CD14-positive monocyte (primary cell): ENCODE measurements at regions not wholly inside any gene's neighbourhood (a gene's known extent, or its start where the extent isn't known, plus 50 kb on each side); places are given as distances from the start of the nearest gene placed in this dataset.

ENCODE experiments used
- DNase-seq, 3 donors: peaks; one replicate each; pipeline ENCODE4 v3.0.0-alpha.2; 2011 to 2022
- H2AFZ ChIP-seq: 2 replicates; pipeline ENCODE4 v1.6.0; 2012; ENCODE audit warnings: mild to moderate bottlenecking, low read depth, low read length, inconsistent platforms; ENCODE audit not compliant: insufficient read depth, poor library complexity, severe bottlenecking
- H3K27ac ChIP-seq, 2 donors: 1 replicate in 1 of 2; 2 replicates in 1 of 2; pipeline ENCODE4 v1.5.1; 2012 to 2013; ENCODE audit warnings: low read length in 2 of 2, control low read depth in 1 of 2, inconsistent platforms in 1 of 2, low read depth in 1 of 2, mild to moderate bottlenecking in 1 of 2
- H3K27me3 ChIP-seq, 2 donors: one replicate each; pipeline versions ENCODE4 v1.6.0 to v1.6.1; 2011 to 2013; ENCODE audit warnings: low read length in 2 of 2; ENCODE audit not compliant: control insufficient read depth in 2 of 2, insufficient read depth in 2 of 2
- H3K36me3 ChIP-seq, 2 donors: replicated peaks in 1 of 2; 1 replicate in 1 of 2; 2 replicates in 1 of 2; pipeline versions ENCODE4 v1.5.1 to v1.6.1; 2012 to 2013; ENCODE audit warnings: low read length in 2 of 2, control low read depth in 1 of 2, inconsistent platforms in 1 of 2, mild to moderate bottlenecking in 1 of 2; ENCODE audit not compliant: insufficient read depth in 2 of 2, control insufficient read depth in 1 of 2
- H3K4me1 ChIP-seq, 2 donors: 1 replicate in 1 of 2; 2 replicates in 1 of 2; pipeline versions ENCODE4 v1.5.1 to v1.6.1; 2012 to 2013; ENCODE audit warnings: low read length in 2 of 2, control low read depth in 1 of 2, inconsistent platforms in 1 of 2, mild to moderate bottlenecking in 1 of 2, moderate library complexity in 1 of 2; ENCODE audit not compliant: insufficient read depth in 2 of 2, control insufficient read depth in 1 of 2
- H3K4me2 ChIP-seq: replicated peaks from 2 replicates; pipeline ENCODE3; 2012; ENCODE audit warnings: low read length, moderate library complexity, mild to moderate bottlenecking; ENCODE audit not compliant: poor library complexity, severe bottlenecking; ENCODE audit errors: extremely low read depth
- H3K4me3 ChIP-seq, 3 experiments: fragments of 200-600 bp in 1 of 3; sonication (generic) in 1 of 3; replicated peaks in 1 of 3; 1 replicate in 2 of 3; 2 replicates in 1 of 3; pipeline ENCODE4 v1.5.1; 2011 to 2013; ENCODE audit warnings: low read length in 3 of 3, mild to moderate bottlenecking in 3 of 3, control low read depth in 2 of 3, low read depth in 2 of 3, inconsistent platforms in 1 of 3, moderate library complexity in 1 of 3
- H3K79me2 ChIP-seq: 2 replicates; pipeline ENCODE4 v1.6.0; 2012; ENCODE audit warnings: mild to moderate bottlenecking, control low read depth, inconsistent platforms, low read length, moderate library complexity; ENCODE audit not compliant: insufficient read depth
- H3K9ac ChIP-seq: 2 replicates; pipeline ENCODE4 v1.6.0; 2017; ENCODE audit warnings: low read length, mild to moderate bottlenecking; ENCODE audit not compliant: insufficient read depth, poor library complexity, severe bottlenecking
- H3K9me3 ChIP-seq, 2 donors: replicated peaks in 1 of 2; 1 replicate in 1 of 2; 2 replicates in 1 of 2; pipeline versions ENCODE4 v1.5.1 to v1.6.1; 2012 to 2013; ENCODE audit warnings: low read length in 2 of 2, control low read depth in 1 of 2; ENCODE audit not compliant: control insufficient read depth in 1 of 2, insufficient read depth in 1 of 2
- H4K20me1 ChIP-seq: 2 replicates; pipeline ENCODE4 v1.6.0; 2012; ENCODE audit warnings: mild to moderate bottlenecking, low read length, control low read depth, moderate library complexity; ENCODE audit not compliant: insufficient read depth
- H3K27ac Mint-ChIP-seq, 7 donors: one replicate each; pipeline ENCODE4 v1.8.0; 2020; ENCODE audit warnings: mild to moderate bottlenecking in 7 of 7, mixed read lengths in 7 of 7, moderate library complexity in 6 of 7, inconsistent platforms in 2 of 7
- H3K27me3 Mint-ChIP-seq, 3 donors: one replicate each; pipeline ENCODE4 v1.8.0; 2021 to 2022; ENCODE audit warnings: low read depth in 3 of 3, mild to moderate bottlenecking in 3 of 3, mixed read lengths in 3 of 3, moderate library complexity in 3 of 3, inconsistent platforms in 1 of 3
- H3K36me3 Mint-ChIP-seq, 2 donors: one replicate each; pipeline ENCODE4 v1.8.0; 2020; ENCODE audit warnings: mixed read lengths in 2 of 2, inconsistent platforms in 1 of 2, mild to moderate bottlenecking in 1 of 2
- H3K4me1 Mint-ChIP-seq: one replicate; pipeline ENCODE4 v1.8.0; 2020; ENCODE audit warnings: mild to moderate bottlenecking, mixed read lengths
- H3K4me3 Mint-ChIP-seq, 2 donors: one replicate each; pipeline ENCODE4 v1.8.0; 2020; ENCODE audit warnings: mild to moderate bottlenecking in 2 of 2, mixed read lengths in 2 of 2, moderate library complexity in 1 of 2
- H3K9me3 Mint-ChIP-seq, 7 donors: one replicate each; pipeline ENCODE4 v1.8.0; 2020 to 2022; ENCODE audit warnings: mixed read lengths in 7 of 7, mild to moderate bottlenecking in 6 of 7, moderate library complexity in 6 of 7, inconsistent platforms in 2 of 7
- CTCF ChIP-seq: fragments of 200-600 bp; IDR thresholded peaks from one replicate; pipeline ENCODE4 v1.8.0; 2022; ENCODE audit warnings: antibody characterized with exemption, mild to moderate bottlenecking
- WGBS: methylation state at CpG from one replicate; pipeline ENCODE4 v1.1.5; 2013; ENCODE audit warnings: missing lambda C conversion rate; ENCODE audit not compliant: insufficient coverage; 5-methylcytosine and 5-hydroxymethylcytosine counted together
- intact Hi-C, 2 donors: fragments of 100-400 bp; cut with micrococcal nuclease; formaldehyde crosslinking; loops; one replicate each; pipeline versions ENCODE4 v1.15.0 to v1.15.1; 2023

- Histone ChIP-seq H3K9ac (no peak overlapping the region), H4K20me1 (no peaks in the 10 kb centered on the region), H3K4me3 (no peak overlapping the region), H3K4me2 (no peak overlapping the region), H3K27ac (no peak overlapping the region), H3K4me1 (peaks cover 12% of the 10 kb centered on the region in 2 donors), H3K36me3 (no peaks in the 10 kb centered on the region), H3K79me2 (no peaks in the 10 kb centered on the region), H3K9me3 (no peaks in the 10 kb centered on the region), H2AFZ (no peak overlapping the region), H3K27me3 (no peaks in the 10 kb centered on the region)
- H3K27me3 Mint-ChIP-seq = peaks cover 3 to 11% (median 8%) of the 10 kb centered on the region in 3 donors
- H3K36me3 Mint-ChIP-seq = no peaks in the 10 kb centered on the region
- peaks cover 0 to 3% (median 0%) of the 10 kb centered on the region in 7 donors for H3K9me3 Mint-ChIP-seq
- H3K27ac Mint-ChIP-seq = no peak overlapping the region
- intact Hi-C loops = no loop called here
- WGBS = 86% methylated on average over 6 of the region's 16 CpGs
- peaks cover 16% of the 10 kb centered on the region for H3K4me1 Mint-ChIP-seq
- TF ChIP-seq CTCF = no peak
- no peak for DNase-seq
- H3K4me3 Mint-ChIP-seq = no peak overlapping the region
Measured at GRCh38 chr16:79298894-79299799, 301.4 kb downstream of the MAF start.

GRCh38 chr16:79298476-79298875 lies 302.1 kb downstream of the MAF start:
- Histone ChIP-seq H3K4me3 (no peak overlapping the region), H3K27me3 (no peaks in the 10 kb centered on the region), H3K79me2 (no peaks in the 10 kb centered on the region), H3K9me3 (no peaks in the 10 kb centered on the region), H3K27ac (no peak overlapping the region), H3K9ac (no peak overlapping the region), H3K4me1 (peaks cover 19% of the 10 kb centered on the region in 2 donors), H4K20me1 (no peaks in the 10 kb centered on the region), H3K4me2 (no peak overlapping the region), H2AFZ (no peak overlapping the region), H3K36me3 (no peaks in the 10 kb centered on the region)
- Mint-ChIP-seq H3K27ac (no peak overlapping the region), H3K4me3 (no peak overlapping the region), H3K36me3 (no peaks in the 10 kb centered on the region), H3K4me1 (peaks cover 22% of the 10 kb centered on the region), H3K27me3 (peaks cover 3 to 9% (median 9%) of the 10 kb centered on the region in 3 donors), H3K9me3 (peaks cover 0 to 3% (median 0%) of the 10 kb centered on the region in 7 donors)
- intact Hi-C loops = no loop called here
- WGBS = 96% methylated on average over 7 of the region's 7 CpGs
- no peak for TF ChIP-seq CTCF
- no peak for DNase-seq
